Naive thymus-derived CD8-positive, alpha-beta T cell (primary cell): ENCODE measurements at regions not wholly inside any gene's neighbourhood (a gene's known extent, or its start where the extent isn't known, plus 50 kb on each side); places are given as distances from the start of the nearest gene placed in this dataset.

Experiments
- ATAC-seq, 2 donors: fragments of 150-1000 bp; cut with Tn5 transposase in 1 of 2; sonication (Bioruptor Pico), chemical (Tn5 transposase) in 1 of 2; 1 replicate in 1 of 2; 2 replicates in 1 of 2; pipeline ENCODE4 v1.10.0; 2021; ENCODE audit warnings: mild to moderate bottlenecking in 2 of 2, moderate library complexity in 2 of 2
- POLR2A ChIA-PET: fragments of 350-600 bp; sonication (Branson Sonifier 250); formaldehyde crosslinking; loops from one replicate; lab custom pipeline; 2021; ENCODE audit warnings: antibody characterized with exemption; lab: Charles Lee
- DNase-seq, 10 donors: peaks; one replicate each; pipeline versions ENCODE4 v3.0.0 to v3.0.0-alpha.2; 2020 to 2022
- H3K27ac Mint-ChIP-seq, 10 donors: one replicate each; pipeline ENCODE4 v1.8.0; 2020 to 2022; ENCODE audit warnings: mild to moderate bottlenecking in 10 of 10, mixed read lengths in 10 of 10, moderate library complexity in 4 of 10, inconsistent platforms in 1 of 10
- H3K27me3 Mint-ChIP-seq, 5 donors: one replicate each; pipeline ENCODE4 v1.8.0; 2021 to 2022; ENCODE audit warnings: mixed read lengths in 5 of 5
- H3K36me3 Mint-ChIP-seq, 3 donors: one replicate each; pipeline ENCODE4 v1.8.0; 2020 to 2022; ENCODE audit warnings: mixed read lengths in 3 of 3, mild to moderate bottlenecking in 2 of 3, inconsistent platforms in 1 of 3
- H3K4me1 Mint-ChIP-seq, 4 donors: one replicate each; pipeline ENCODE4 v1.8.0; 2021 to 2022; ENCODE audit warnings: mixed read lengths in 4 of 4
- H3K4me3 Mint-ChIP-seq, 10 donors: one replicate each; pipeline ENCODE4 v1.8.0; 2020 to 2022; ENCODE audit warnings: mild to moderate bottlenecking in 10 of 10, mixed read lengths in 10 of 10, moderate library complexity in 6 of 10, inconsistent platforms in 1 of 10
- H3K9me3 Mint-ChIP-seq, 9 donors: one replicate each; pipeline ENCODE4 v1.8.0; 2020 to 2022; ENCODE audit warnings: mixed read lengths in 9 of 9, mild to moderate bottlenecking in 3 of 9, inconsistent platforms in 1 of 9, moderate library complexity in 1 of 9

DNA sequence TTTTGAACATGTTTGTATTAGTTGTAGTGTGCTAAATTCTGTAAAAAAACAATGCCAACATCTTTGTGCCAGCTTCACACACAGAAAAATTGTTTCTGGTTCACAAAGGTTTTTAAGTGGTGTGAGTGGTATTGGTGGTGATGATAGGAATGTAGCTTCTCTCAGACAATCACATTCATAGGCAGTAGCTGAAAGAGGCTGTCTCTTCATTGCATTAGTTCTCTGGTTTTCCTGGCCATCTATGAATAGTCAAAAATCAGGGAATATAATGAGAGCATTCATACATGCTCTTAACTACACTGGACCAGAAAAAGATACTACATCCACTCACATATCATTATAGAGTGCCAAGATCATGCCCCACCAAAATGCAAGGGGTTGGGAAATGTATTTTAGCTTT is 433.5 kb downstream of the FLRT2 start:
- no peak overlapping the region for H3K4me3 Mint-ChIP-seq
- peaks cover 0 to 12% (median 8%) of the 10 kb centered on the region in 4 donors for H3K4me1 Mint-ChIP-seq
- POLR2A ChIA-PET, result no interaction called here
- H3K36me3 Mint-ChIP-seq, result peaks cover 3 to 8% (median 8%) of the 10 kb centered on the region in 3 donors
- H3K9me3 Mint-ChIP-seq, result peaks cover 0 to 5% (median 0%) of the 10 kb centered on the region in 9 donors
- H3K27me3 Mint-ChIP-seq, result no peaks in the 10 kb centered on the region
- ATAC-seq (no peak), DNase-seq (no peak)
- H3K27ac Mint-ChIP-seq, result no peak overlapping the region

DNA sequence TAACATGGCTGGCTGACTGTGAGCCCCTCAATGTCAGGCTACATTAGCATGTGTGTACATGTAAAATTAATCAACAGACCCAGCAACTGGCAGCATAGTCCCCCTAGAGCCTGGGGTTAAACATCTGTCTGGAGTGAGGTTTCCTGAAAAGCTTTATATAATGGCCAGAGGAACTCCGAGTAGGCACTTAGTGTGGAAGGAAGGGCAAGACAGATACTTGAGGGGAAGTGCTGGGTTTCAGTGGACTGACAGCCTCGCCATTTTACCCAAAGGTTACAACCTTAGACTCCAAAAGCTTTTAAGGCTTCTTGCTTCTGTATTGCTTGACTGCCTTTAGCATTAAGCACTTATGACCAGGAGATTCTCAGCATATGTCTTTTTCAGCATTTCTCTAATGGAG is 430.8 kb downstream of the FLRT2 start:
- H3K36me3 Mint-ChIP-seq, result peaks cover 6 to 8% (median 7%) of the 10 kb centered on the region in 3 donors
- no peak overlapping the region for H3K27ac Mint-ChIP-seq
- H3K4me1 Mint-ChIP-seq, result peaks cover 0 to 12% (median 8%) of the 10 kb centered on the region in 4 donors
- H3K4me3 Mint-ChIP-seq, result no peak overlapping the region
- H3K9me3 Mint-ChIP-seq, result no peaks in the 10 kb centered on the region
- no peak for DNase-seq
- ATAC-seq, result no peak
- no peaks in the 10 kb centered on the region for H3K27me3 Mint-ChIP-seq
- POLR2A ChIA-PET, result no interaction called here

DNA sequence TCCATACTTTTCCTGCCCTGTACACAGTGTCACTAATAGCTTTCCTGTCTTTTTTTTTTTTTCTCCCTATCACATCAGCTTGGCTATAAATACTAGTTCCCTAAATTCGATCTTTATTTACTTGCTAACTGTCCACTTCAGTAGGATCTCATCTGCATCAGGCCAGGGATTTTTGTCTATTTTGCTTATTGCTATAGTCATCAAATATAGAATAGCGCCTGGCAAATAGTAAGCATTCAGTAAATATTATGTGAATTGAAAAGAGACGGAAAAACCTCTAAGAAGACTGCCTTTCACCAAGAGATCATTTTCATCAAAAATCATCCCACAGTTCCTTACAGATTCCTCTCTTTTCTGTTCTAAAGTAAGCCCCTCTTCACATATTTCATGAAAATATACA is 429.1 kb downstream of the FLRT2 start:
- H3K27me3 Mint-ChIP-seq, result no peaks in the 10 kb centered on the region
- POLR2A ChIA-PET, result no interaction called here
- H3K4me3 Mint-ChIP-seq, result no peak overlapping the region
- no peak for DNase-seq
- H3K9me3 Mint-ChIP-seq, result no peaks in the 10 kb centered on the region
- peaks cover 6 to 8% (median 7%) of the 10 kb centered on the region in 3 donors for H3K36me3 Mint-ChIP-seq
- ATAC-seq, result no peak
- H3K4me1 Mint-ChIP-seq, result peaks cover 1 to 15% (median 8%) of the 10 kb centered on the region in 4 donors
- peak overlapping the region in 1 of 10 donors; percentile 44 for H3K27ac Mint-ChIP-seq

DNA sequence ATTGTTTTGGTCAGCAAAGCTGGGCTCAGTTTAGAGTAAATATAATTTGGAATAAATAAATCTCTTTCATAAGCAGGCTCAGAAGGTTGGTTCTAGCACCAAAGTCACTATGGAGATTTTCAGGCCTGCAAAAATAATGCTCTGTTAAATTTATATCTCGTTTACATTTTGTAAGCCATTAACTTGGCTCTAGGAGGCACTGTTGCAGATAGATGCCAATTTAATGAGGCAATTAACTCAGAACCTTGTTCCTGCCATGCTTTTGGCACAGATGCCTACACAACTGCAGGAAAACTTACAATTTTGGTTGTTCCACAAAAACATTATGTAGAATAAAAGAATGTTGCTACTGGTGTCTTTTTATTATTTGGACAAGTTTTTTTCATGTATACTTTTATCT is 428.1 kb downstream of the FLRT2 start:
- peaks cover 6 to 8% (median 7%) of the 10 kb centered on the region in 3 donors for H3K36me3 Mint-ChIP-seq

DNA sequence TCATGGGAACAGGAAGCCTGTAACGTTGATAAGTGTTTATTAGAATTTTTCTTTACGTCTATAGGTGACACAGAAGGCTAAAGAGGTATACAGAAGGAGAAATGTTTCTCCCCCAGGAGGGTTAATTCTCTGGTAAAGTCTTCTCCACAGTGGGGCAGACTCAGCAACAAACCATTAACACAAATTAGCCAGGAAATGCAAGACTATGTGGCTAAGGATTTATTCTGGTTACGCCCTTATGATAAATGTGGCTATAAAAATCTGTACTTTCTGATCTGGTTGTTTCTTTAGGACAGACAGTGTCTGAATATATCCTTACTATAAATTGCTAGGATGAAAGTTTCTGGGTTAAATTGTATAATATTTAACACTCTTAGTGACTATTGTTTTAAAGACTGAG is 423.3 kb downstream of the FLRT2 start:
- DNase-seq, result no peak
- peaks cover 0 to 9% (median 4%) of the 10 kb centered on the region in 4 donors for H3K4me1 Mint-ChIP-seq
- ATAC-seq, result no peak
- H3K4me3 Mint-ChIP-seq, result no peak overlapping the region
- no peaks in the 10 kb centered on the region for H3K9me3 Mint-ChIP-seq
- H3K36me3 Mint-ChIP-seq, result peaks cover 5 to 11% (median 8%) of the 10 kb centered on the region in 3 donors
- no peak overlapping the region for H3K27ac Mint-ChIP-seq
- H3K27me3 Mint-ChIP-seq, result no peaks in the 10 kb centered on the region
- POLR2A ChIA-PET, result no interaction called here

More for the DNA sequence above, 428.1 kb downstream of the FLRT2 start:
- no peak for DNase-seq
- Mint-ChIP-seq H3K4me3 (no peak overlapping the region), H3K4me1 (peaks cover 5 to 19% (median 8%) of the 10 kb centered on the region in 4 donors), H3K9me3 (no peaks in the 10 kb centered on the region), H3K27ac (no peak overlapping the region), H3K27me3 (no peaks in the 10 kb centered on the region)
- POLR2A ChIA-PET, result no interaction called here
- ATAC-seq, result no peak

DNA sequence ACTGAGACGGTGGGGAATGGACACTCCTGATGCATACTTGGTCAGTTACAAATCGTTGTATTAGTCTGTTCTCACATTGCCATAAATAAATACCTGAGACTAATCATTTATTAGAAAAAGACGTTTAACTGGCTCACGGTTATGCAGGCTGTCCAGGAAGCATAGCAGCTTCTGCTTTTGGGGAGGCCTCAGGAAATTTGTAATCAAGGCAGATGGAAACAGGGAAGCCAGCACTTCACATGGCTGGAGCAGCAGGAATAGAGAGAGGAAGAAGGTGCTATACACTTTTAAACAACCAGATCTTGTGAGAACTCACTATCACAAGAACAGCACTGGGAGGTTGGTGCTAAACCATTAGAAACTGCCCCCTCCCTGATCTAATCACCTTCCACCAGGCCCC is 418.2 kb downstream of the FLRT2 start:
- Mint-ChIP-seq H3K36me3 (peaks cover 18 to 25% (median 22%) of the 10 kb centered on the region in 3 donors), H3K4me3 (no peak overlapping the region), H3K27me3 (no peaks in the 10 kb centered on the region), H3K9me3 (peaks cover 0 to 8% (median 3%) of the 10 kb centered on the region in 9 donors), H3K4me1 (peaks cover 15 to 31% (median 18%) of the 10 kb centered on the region in 4 donors), H3K27ac (peak overlapping the region in 1 of 10 donors; percentile 80)
- DNase-seq (no peak), ATAC-seq (no peak)
- POLR2A ChIA-PET, result no interaction called here

DNA sequence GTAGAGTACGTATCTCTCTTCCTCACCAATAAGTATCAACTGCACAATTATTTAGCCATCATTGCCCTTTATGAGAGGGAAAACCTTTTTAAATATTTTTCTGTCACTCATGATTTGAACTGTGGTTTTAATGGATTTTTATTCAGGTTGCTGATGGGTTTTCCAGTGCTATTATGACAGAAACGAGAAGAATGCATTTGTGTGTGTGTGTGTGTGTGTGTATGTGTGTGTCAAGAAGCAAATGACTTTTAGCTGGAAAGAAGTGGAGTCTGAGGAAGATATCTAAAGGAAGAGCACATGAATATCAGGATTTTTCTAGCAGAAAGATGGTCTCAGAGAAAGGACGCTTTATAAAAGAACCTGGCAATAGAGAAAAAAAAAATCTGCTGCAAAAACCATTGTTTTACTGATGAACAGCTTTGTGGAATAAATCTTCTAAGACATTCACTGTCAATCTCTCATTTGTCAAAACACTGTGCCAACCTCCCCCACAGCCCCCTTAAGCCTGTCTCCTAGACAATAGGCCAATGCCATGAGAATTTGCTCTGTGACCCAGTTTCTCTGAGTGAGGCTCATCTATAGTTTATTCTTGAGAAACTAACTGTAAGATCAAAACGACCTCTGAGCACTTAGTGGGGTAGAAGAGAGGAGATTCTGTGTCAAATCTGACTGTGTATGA is 417.7 kb downstream of the FLRT2 start:
- POLR2A ChIA-PET, result no interaction called here
- H3K4me1 Mint-ChIP-seq, result peaks cover 18 to 34% (median 21%) of the 10 kb centered on the region in 4 donors
- ATAC-seq, result no peak

DNA sequence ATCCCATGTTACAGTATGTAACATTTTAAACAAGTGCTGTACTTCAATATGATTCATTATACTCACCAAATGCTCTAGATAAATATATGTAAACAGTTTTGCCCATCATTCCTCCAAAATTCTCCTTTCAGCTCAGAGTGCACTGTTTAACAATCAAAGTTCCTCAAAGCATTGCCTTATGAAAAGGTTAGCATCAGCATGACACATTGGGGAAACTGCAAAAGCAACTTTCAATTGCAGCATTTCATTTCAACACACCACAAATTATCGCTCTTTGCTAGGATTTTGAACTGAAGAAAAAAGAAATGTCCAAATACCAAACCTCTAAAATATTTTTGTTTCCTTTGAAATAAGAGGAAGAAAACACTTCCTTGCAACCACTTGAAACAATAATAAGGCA is 413.2 kb downstream of the FLRT2 start:
- POLR2A ChIA-PET, result no interaction called here
- Mint-ChIP-seq H3K27ac (peak overlapping the region in 1 of 10 donors; percentile 36), H3K36me3 (peaks cover 21 to 36% (median 21%) of the 10 kb centered on the region in 3 donors), H3K4me1 (peaks cover 24 to 47% (median 43%) of the 10 kb centered on the region in 4 donors), H3K27me3 (no peaks in the 10 kb centered on the region), H3K4me3 (peak overlapping the region in 1 of 10 donors; percentile 33), H3K9me3 (peaks cover 4 to 18% (median 11%) of the 10 kb centered on the region in 9 donors)
- ATAC-seq, result no peak
- DNase-seq, result no peak

More for the DNA sequence above, 417.7 kb downstream of the FLRT2 start:
- Mint-ChIP-seq H3K4me3 (no peak overlapping the region), H3K27me3 (no peaks in the 10 kb centered on the region), H3K27ac (peak overlapping the region in 1 of 10 donors; percentile 80), H3K9me3 (peaks cover 0 to 8% (median 3%) of the 10 kb centered on the region in 9 donors), H3K36me3 (peaks cover 18 to 25% (median 22%) of the 10 kb centered on the region in 3 donors)
- DNase-seq, result no peak

DNA sequence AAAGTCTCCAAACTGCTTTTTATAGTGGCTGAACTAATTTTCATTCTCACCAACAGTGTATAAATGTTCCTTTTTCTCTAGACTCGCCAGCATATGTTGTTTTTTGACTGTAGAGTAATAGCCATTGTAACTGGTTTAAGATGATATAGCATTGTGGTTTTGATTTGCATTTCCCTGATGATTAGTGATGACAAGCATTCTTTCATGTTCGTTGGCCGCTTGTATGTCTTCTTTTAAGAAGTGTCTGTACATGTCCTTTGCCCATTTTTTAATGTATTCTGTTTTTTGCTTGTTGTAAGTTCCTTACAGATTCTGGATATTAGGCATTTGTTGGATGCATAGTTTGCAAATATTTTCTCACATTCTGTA is 404.9 kb downstream of the FLRT2 start:
- H3K27ac Mint-ChIP-seq, result peak overlapping the region; percentile 93 to 99 (median 96)

DNA sequence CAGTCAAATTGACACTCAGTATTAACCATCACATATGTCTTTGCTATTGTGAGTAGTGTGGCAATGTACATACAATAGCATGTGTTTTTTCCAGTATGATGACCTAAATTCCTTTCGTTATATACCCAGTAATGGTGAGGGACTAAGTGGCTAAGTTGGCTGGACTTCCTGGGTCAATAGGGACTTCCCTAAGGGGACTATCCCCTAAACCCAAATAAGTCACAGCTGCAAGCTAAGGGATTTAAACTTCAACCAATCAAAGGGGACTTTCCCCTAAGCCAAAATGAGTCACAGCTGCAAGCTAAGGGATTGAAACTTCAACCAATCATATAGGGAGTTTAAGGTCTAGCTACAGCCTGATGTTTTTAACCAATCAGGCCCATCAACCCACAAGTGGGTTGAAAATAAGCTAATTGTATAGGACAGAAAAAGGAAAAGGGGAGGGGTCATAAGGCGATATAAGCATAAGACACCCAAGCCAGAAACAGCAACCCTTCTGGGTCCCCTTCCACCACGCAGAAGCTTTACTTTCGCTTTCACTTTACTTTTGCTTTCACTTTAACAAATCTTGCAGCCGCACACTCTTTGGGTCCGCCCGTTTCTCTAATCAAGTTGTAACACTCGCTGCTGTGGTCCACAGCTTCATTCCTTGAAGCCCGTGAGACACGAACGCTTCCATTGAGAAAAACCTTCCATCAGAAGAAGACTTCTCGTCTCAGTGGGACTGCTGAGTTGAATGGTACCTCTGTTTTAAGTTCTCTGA is 404.4 kb downstream of the FLRT2 start:
- POLR2A ChIA-PET, result no interaction called here
- peaks cover 4 to 17% (median 14%) of the 10 kb centered on the region in 3 donors for H3K36me3 Mint-ChIP-seq
- DNase-seq, result peak; percentile 11 to 80 (median 60)
- H3K27ac Mint-ChIP-seq, result peak overlapping the region; percentile 93 to 99 (median 96)
- peaks cover 4 to 16% (median 13%) of the 10 kb centered on the region in 9 donors for H3K9me3 Mint-ChIP-seq
- ATAC-seq, result peak; percentile 84 to 85
- peaks cover 0 to 2% (median 0%) of the 10 kb centered on the region in 5 donors for H3K27me3 Mint-ChIP-seq
- H3K4me1 Mint-ChIP-seq, result peaks cover 13 to 46% (median 31%) of the 10 kb centered on the region in 4 donors
- peak overlapping the region; percentile 85 to 97 (median 92) for H3K4me3 Mint-ChIP-seq

More for the DNA sequence above, 404.9 kb downstream of the FLRT2 start:
- Mint-ChIP-seq H3K36me3 (peaks cover 4 to 20% (median 14%) of the 10 kb centered on the region in 3 donors), H3K4me1 (peaks cover 13 to 46% (median 33%) of the 10 kb centered on the region in 4 donors), H3K4me3 (peak overlapping the region; percentile 85 to 97 (median 92)), H3K27me3 (peaks cover 0 to 2% (median 0%) of the 10 kb centered on the region in 5 donors), H3K9me3 (peaks cover 4 to 17% (median 13%) of the 10 kb centered on the region in 9 donors)
- POLR2A ChIA-PET, result no interaction called here
- DNase-seq (peak in 2 of 10 donors; percentile 6 to 7), ATAC-seq (peak; percentile 38 to 44)

DNA sequence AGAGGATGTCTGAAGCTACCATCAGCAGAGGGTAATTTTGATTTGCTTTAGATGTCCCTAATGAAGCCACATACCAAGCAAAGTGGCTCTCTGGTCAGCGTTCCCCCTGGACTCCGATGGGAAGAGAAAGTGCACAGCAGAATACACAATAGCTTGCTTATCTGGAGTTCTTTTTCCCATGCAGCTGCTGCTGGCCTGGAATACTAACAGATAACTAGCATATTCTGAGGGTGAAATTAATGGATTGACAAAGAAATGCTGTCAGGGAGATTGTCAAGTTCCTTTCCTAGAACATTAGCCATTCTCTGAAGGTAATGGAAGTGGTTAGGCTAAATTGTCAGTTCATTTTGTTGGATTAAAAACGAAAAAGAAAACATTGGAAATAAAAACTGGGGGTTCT is 391.3 kb downstream of the FLRT2 start:
- Mint-ChIP-seq H3K27me3 (peaks cover 0 to 16% (median 3%) of the 10 kb centered on the region in 5 donors), H3K36me3 (no peaks in the 10 kb centered on the region), H3K4me1 (no peaks in the 10 kb centered on the region), H3K9me3 (no peaks in the 10 kb centered on the region), H3K27ac (no peak overlapping the region), H3K4me3 (no peak overlapping the region)
- DNase-seq, result no peak
- POLR2A ChIA-PET, result no interaction called here
- no peak for ATAC-seq

DNA sequence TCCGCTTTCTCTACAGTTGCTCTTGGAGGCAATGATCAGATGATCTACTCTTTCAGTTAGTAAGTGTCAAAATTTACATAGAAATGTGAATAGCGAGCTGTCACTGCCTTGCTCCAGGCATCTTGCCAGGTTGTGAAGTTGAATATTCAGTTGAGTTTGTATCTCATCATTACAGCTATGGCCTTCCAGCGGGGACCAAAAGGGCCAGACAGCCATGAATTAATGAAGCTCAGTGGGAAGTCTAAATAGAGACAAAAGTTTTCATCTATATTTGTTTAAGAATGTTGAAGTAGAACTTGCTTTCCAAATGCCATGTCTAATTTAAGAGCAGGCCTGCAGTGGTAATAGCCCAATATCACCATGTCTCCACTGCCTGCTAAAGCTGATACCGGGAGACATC is 387.8 kb downstream of the FLRT2 start:
- POLR2A ChIA-PET, result no interaction called here
- H3K27me3 Mint-ChIP-seq, result peaks cover 0 to 16% (median 3%) of the 10 kb centered on the region in 5 donors
- no peaks in the 10 kb centered on the region for H3K36me3 Mint-ChIP-seq
- no peaks in the 10 kb centered on the region for H3K4me1 Mint-ChIP-seq
- no peak overlapping the region for H3K4me3 Mint-ChIP-seq
- no peak for ATAC-seq
- H3K27ac Mint-ChIP-seq, result no peak overlapping the region
- no peak for DNase-seq
- peaks cover 0 to 5% (median 0%) of the 10 kb centered on the region in 9 donors for H3K9me3 Mint-ChIP-seq

DNA sequence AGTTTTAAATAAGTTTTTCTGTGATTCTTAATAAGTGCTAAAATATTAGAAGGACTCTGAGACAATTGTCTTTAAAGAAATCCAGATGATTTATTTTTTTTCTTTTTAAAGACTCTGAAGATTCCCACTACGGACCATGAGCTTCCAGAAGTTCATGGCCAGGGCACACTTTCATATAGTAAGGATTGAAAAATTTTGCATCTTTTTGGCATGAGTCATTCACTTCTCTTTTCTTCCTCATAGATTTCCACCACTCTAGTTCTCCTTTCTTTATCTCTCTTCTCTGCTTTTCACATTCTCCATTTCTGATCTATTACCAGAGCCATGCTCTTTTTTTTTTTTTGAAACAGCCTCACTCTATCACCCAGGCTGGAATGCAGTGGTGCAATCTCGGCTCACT is 385.8 kb downstream of the FLRT2 start:
- Mint-ChIP-seq H3K27ac (no peak overlapping the region), H3K27me3 (peaks cover 0 to 16% (median 3%) of the 10 kb centered on the region in 5 donors), H3K4me3 (no peak overlapping the region), H3K36me3 (no peaks in the 10 kb centered on the region), H3K9me3 (peaks cover 0 to 6% (median 0%) of the 10 kb centered on the region in 9 donors), H3K4me1 (no peaks in the 10 kb centered on the region)
- no peak for ATAC-seq
- DNase-seq, result no peak
- POLR2A ChIA-PET, result no interaction called here
